ENCODE measurements at regions not wholly inside any gene's neighbourhood (a gene's known extent, or its start where the extent isn't known, plus 50 kb on each side); places are given as distances from the start of the nearest gene placed in this dataset.

DNA sequence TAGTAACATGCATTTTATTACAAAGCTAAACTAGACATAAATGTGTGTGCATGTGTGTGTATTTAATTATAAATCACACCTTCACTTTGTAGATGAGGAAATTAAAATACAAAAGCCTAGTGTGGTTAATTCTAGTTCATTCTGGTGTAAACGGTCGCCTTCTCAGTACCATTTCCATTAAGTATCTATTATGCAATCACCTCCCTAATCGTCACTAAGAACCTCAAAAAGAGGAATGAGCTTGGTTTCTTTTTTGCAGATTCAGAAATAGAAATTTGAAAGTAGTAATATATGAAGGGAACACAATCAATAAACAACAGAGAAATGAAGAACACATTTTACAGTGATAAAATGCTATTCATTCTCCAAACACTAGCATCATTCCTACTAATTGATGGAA, 233.2 kb downstream of the ZBBX start:
- no peak overlapping the region for H3K27ac ChIP-seq (ENCODE audit: low read depth, low read length, poor library complexity, severe bottlenecking)
- POLR2A ChIA-PET (ENCODE audit: low non-redundant PET): no interaction called here
- intact Hi-C loops (cut with micrococcal nuclease; ENCODE audit: unreplicated experiment): no loop called here
- no peak for DNase-seq (ENCODE audit: low spot score)
- CTCF ChIA-PET: no interaction called here
- H3K9me3 ChIP-seq (ENCODE audit: low read depth, low read length, poor library complexity, severe bottlenecking): no peaks in the 10 kb centered on the region
- H3K4me3 ChIP-seq (ENCODE audit: low read depth, low read length, poor library complexity, severe bottlenecking): no peak overlapping the region
- no peaks in the 10 kb centered on the region for H3K27me3 ChIP-seq (replicated peaks; ENCODE audit: insufficient read depth, low read depth, low read length, poor library complexity)
- no peaks in the 10 kb centered on the region for H3K36me3 ChIP-seq (ENCODE audit: insufficient read depth, low read length, poor library complexity, severe bottlenecking)
- no peaks in the 10 kb centered on the region for H3K4me1 ChIP-seq (ENCODE audit: insufficient read depth, low read length, poor library complexity, severe bottlenecking)
- BruUV-seq (replicated peaks): no TSS peak
- TF ChIP-seq EZH2 (IDR thresholded peaks at IDR 0.05; ENCODE audit: borderline replicate concordance, low read depth, low read length, poor library complexity, severe bottlenecking): no peak
- TF ChIP-seq CTCF (conservative IDR thresholded peaks at IDR 0.05; ENCODE audit: low read depth, low read length): no peak

DNA sequence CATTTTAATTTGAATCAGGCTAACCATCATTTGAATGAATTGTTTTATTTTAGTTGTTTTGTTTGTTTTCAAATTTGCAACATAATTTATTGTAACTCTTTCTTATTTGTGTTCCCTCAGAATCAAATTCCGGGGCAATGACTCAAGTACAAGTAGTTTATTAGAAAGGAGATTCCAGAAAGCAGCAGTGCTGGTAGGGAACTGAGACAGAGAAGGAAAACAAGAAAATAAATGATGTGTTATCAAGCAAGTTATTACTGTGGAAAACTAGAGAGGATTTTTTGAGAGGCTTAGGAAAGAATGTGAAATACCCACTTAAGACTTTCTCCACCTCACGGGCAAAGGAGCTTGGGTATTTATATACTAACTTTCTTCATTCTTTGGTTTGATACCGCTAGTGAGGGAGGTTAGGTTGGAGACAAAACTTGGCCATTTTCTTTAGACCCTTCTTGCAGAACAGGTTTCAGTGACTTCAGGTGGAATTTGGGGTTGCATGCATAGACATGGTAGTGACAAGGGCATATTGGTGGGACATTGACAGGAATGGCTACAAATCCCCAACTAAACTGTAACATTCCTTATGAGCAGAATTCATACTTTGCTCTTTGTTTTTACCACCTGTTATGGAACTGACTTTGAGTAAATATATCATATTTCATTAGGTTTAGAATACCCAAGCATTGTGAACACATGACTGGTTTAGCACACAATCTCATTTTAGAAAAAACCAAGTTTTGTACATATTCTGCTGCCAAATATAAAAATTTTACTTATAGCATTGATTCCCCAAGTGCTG, 254.3 kb downstream of the ZBBX start:
- CTCF ChIA-PET: no interaction called here
- Histone ChIP-seq H3K4me3 (ENCODE audit: low read depth, low read length, poor library complexity, severe bottlenecking) (no peak overlapping the region), H3K27me3 (replicated peaks; ENCODE audit: insufficient read depth, low read depth, low read length, poor library complexity) (no peaks in the 10 kb centered on the region), H3K9me3 (ENCODE audit: low read depth, low read length, poor library complexity, severe bottlenecking) (no peaks in the 10 kb centered on the region), H3K4me1 (ENCODE audit: insufficient read depth, low read length, poor library complexity, severe bottlenecking) (no peaks in the 10 kb centered on the region), H3K27ac (ENCODE audit: low read depth, low read length, poor library complexity, severe bottlenecking) (no peak overlapping the region), H3K36me3 (ENCODE audit: insufficient read depth, low read length, poor library complexity, severe bottlenecking) (no peaks in the 10 kb centered on the region)
- intact Hi-C loops (cut with micrococcal nuclease; ENCODE audit: unreplicated experiment): no loop called here
- BruUV-seq (replicated peaks): no TSS peak
- TF ChIP-seq CTCF (conservative IDR thresholded peaks at IDR 0.05; ENCODE audit: low read depth, low read length): no peak
- no peak for TF ChIP-seq EZH2 (IDR thresholded peaks at IDR 0.05; ENCODE audit: borderline replicate concordance, low read depth, low read length, poor library complexity, severe bottlenecking)
- no peak for DNase-seq (ENCODE audit: low spot score)
- POLR2A ChIA-PET (ENCODE audit: low non-redundant PET): no interaction called here

GRCh38 chr3:167120828-167121227, 259.3 kb downstream of the ZBBX start:
- POLR2A ChIA-PET (ENCODE audit: low non-redundant PET): no interaction called here

More at GRCh38 chr3:167120828-167121227, 259.3 kb downstream of the ZBBX start:
- H3K4me1 ChIP-seq (ENCODE audit: insufficient read depth, low read length, poor library complexity, severe bottlenecking): no peaks in the 10 kb centered on the region
- H3K27ac ChIP-seq (ENCODE audit: low read depth, low read length, poor library complexity, severe bottlenecking): no peak overlapping the region
- CTCF ChIA-PET: no interaction called here
- no peak overlapping the region for H3K4me3 ChIP-seq (ENCODE audit: low read depth, low read length, poor library complexity, severe bottlenecking)
- TF ChIP-seq CTCF (conservative IDR thresholded peaks at IDR 0.05; ENCODE audit: low read depth, low read length) (no peak), EZH2 (IDR thresholded peaks at IDR 0.05; ENCODE audit: borderline replicate concordance, low read depth, low read length, poor library complexity, severe bottlenecking) (no peak)
- no peaks in the 10 kb centered on the region for H3K27me3 ChIP-seq (replicated peaks; ENCODE audit: insufficient read depth, low read depth, low read length, poor library complexity)
- no peak for DNase-seq (ENCODE audit: low spot score)
- H3K9me3 ChIP-seq (ENCODE audit: low read depth, low read length, poor library complexity, severe bottlenecking): no peaks in the 10 kb centered on the region
- no peaks in the 10 kb centered on the region for H3K36me3 ChIP-seq (ENCODE audit: insufficient read depth, low read length, poor library complexity, severe bottlenecking)
- intact Hi-C loops (cut with micrococcal nuclease; ENCODE audit: unreplicated experiment): no loop called here
- no TSS peak for BruUV-seq (replicated peaks)

All from A673 (cell line).